Urinary bladder (tissue), 3 donors: ENCODE measurements at regions not wholly inside any gene's neighbourhood (a gene's known extent, or its start where the extent isn't known, plus 50 kb on each side); places are given as distances from the start of the nearest gene placed in this dataset.

Experiments used
- DNase-seq: peaks from one replicate; pipeline ENCODE4 v3.0.0-alpha.2; 2015; ENCODE audit errors: extremely low spot score
- H3K27ac ChIP-seq: one replicate; pipeline ENCODE4 v1.5.1; 2013; ENCODE audit warnings: low read depth, mild to moderate bottlenecking, moderate library complexity
- H3K36me3 ChIP-seq: one replicate; pipeline ENCODE4 v1.6.1; 2013; ENCODE audit warnings: mild to moderate bottlenecking, moderate library complexity; ENCODE audit not compliant: insufficient read depth
- H3K4me1 ChIP-seq: one replicate; pipeline ENCODE4 v1.6.1; 2013; ENCODE audit warnings: mild to moderate bottlenecking, moderate library complexity; ENCODE audit not compliant: insufficient read depth
- H3K4me3 ChIP-seq: one replicate; pipeline ENCODE4 v1.5.1; 2013; ENCODE audit warnings: low read depth, low read length
- WGBS: extraction: QIAGEN DNeasy Blood & Tissue Kit; methylation state at CpG from one replicate; pipeline ENCODE4 v1.1.7; 2013; 5-methylcytosine and 5-hydroxymethylcytosine counted together
- donor health status: healthy with polysubstance abuse.
- donor health status: healthy.

DNA sequence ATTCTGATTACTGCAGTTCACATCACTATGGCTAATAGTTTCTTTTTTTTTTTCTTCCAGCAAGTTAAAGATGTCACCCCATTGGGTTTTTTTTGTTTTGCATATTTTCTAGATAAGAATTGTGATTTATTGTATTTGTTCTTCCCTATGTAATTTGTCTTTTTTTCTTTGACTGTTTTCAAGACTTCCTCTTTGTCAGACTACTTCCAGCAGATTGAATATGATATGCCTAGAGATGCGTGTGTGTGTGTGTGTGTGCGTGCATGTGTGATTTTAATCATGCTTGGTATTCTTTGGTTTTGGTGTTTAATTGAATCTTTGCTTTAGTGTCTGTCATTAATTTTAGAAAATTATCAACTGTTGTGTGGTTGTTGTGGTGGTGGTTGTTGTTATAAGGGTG is 166.7 kb upstream of the SLC39A10 start:
- Histone ChIP-seq H3K36me3 (no peaks in the 10 kb centered on the region), H3K4me1 (no peaks in the 10 kb centered on the region), H3K4me3 (no peak overlapping the region), H3K27ac (no peak overlapping the region)
- DNase-seq = no peak
- WGBS = 88% methylated on average over 2 of the region's 2 CpGs

DNA sequence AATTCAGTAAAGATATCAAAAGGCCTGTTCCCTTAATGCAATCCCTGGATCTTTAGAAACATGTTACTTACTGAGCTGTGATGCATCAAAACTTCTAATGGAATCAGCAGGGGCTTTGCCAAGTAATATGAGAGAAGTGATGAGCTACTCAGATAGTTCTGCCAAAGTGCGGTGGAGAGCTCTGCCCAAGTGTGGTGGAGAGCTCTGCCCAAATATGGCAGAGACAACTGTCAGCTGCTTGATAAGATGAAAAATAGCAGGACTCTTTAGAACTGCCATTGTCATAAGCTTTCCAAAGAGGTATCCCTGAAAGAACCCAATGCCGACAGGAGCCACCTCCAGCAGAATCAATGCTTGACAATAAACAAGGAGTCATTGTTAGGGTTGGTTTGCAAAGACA is 167.9 kb upstream of the SLC39A10 start:
- DNase-seq = no peak

DNA sequence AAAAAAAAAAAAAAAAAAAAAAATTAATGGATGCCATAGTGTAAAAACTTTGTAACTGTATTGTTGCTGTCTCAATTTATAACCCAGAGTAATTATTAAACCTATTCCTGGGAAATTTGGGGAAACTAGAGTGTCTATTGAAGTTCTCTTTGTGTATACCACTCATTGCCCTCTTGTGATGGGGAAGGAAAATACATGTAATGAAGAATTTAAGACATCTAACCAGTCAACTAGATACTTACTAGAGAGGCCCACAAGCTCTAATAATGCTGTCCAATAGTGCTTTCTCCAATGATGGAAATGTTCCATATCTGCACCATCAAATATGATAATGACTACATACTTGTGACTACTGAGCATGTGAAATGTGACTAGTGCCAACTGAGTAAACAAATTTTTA is 168.5 kb upstream of the SLC39A10 start:
- Histone ChIP-seq H3K4me1 (no peaks in the 10 kb centered on the region), H3K27ac (no peak overlapping the region), H3K4me3 (no peak overlapping the region), H3K36me3 (no peaks in the 10 kb centered on the region)
- no peak for DNase-seq

More for the DNA sequence above, 167.9 kb upstream of the SLC39A10 start:
- Histone ChIP-seq H3K27ac (no peak overlapping the region), H3K4me3 (no peak overlapping the region), H3K36me3 (no peaks in the 10 kb centered on the region), H3K4me1 (no peaks in the 10 kb centered on the region)
- 69% methylated on average over 2 of the region's 2 CpGs for WGBS

DNA sequence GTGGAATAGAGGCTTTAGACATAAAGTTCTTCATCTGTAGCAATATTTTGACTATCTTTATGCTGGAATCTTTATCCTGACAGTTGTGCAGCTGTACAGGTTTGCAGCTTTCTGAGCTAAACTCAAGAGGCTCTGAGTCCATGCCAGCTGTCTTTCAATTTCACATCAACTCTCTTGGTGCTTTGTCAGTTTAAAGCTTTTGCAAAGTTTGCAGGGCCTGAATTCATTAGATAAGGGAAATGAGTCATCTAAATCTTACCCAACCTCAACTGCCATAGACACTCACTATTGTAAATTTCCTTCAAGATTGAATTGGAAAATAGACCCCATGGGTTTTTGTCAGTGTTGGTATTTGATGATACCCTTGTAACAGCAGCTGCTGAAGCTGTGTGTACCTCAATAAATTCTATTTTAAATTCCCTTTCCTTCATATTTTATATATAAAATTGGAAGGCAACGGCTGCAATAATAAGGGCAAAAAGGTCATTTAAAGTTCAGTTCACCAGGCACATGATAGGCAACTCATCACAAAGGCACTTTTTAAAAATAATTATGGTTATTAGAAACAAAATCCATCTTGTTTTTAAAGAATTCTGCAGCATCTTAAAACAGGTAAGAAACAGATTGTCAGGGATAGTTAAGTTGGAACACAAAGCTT is 169.9 kb upstream of the SLC39A10 start:
- H3K4me3 ChIP-seq = no peak overlapping the region
- DNase-seq = no peak
- H3K36me3 ChIP-seq = no peaks in the 10 kb centered on the region
- no peak overlapping the region for H3K27ac ChIP-seq
- WGBS = 45% methylated on average over 1 of the region's 1 CpG
- no peaks in the 10 kb centered on the region for H3K4me1 ChIP-seq

DNA sequence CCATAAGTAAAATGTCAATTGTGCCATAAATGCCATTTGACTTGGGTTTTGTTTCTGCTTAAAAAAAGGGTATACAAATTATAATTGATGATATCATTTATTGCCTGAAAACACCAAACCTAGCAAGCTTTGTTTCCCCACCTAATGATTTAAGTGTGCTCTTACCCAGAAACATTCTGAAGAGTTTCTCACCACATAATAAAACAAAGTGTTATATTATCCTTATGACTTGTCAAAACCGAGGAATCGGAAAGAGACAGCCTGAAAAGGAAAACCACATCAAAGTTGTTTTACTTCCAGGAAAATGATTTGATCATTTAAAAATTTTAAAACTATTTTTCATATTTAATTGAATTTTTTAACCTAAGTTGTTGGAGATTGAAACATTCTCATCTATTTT is 170.5 kb upstream of the SLC39A10 start:
- Histone ChIP-seq H3K4me3 (no peak overlapping the region), H3K4me1 (no peaks in the 10 kb centered on the region), H3K27ac (no peak overlapping the region), H3K36me3 (no peaks in the 10 kb centered on the region)
- no peak for DNase-seq
- WGBS = 62% methylated on average over 2 of the region's 2 CpGs

DNA sequence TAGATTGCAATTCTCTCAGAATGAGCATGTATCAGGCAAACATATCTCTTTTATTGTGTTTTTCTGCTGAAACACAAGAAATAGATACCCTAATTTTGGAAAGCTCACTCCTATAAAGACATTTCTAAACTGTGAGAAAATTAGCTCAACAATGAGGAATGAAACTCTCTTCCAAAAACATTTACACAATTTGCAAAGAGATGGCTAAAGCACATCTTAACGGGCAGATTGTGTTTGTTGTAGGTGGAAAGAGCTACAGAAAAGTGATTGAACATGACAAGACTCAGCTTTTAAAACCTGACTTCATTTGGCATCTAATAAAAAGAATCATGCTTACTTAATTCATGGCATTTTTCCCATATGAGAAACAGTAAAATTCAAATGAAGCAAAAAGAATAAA is 175.0 kb upstream of the SLC39A10 start:
- Histone ChIP-seq H3K4me1 (no peaks in the 10 kb centered on the region), H3K36me3 (no peaks in the 10 kb centered on the region), H3K27ac (no peak overlapping the region), H3K4me3 (no peak overlapping the region)
- no peak for DNase-seq
- WGBS = 26% methylated on average over 1 of the region's 1 CpG

DNA sequence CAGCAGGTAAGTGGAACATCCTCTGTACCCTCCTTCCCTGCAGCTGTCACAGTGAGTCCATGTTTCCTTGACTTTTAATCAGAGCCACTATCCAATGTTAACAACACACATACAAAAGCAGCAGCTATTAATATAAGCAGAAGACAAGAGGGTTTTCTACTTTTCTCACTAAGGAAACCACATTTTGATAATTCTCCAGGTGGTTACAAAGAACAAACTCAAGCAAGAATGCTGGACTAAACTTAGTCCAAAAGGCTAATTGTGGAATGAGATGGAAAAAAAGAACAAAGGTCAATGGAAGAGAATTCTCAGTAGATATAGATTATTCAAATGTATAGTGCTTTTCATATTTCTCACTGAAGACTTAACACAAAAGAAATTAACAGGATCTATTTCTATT is 176.9 kb upstream of the SLC39A10 start:
- Histone ChIP-seq H3K36me3 (no peaks in the 10 kb centered on the region), H3K4me3 (no peak overlapping the region), H3K27ac (no peak overlapping the region), H3K4me1 (no peaks in the 10 kb centered on the region)
- DNase-seq = no peak

DNA sequence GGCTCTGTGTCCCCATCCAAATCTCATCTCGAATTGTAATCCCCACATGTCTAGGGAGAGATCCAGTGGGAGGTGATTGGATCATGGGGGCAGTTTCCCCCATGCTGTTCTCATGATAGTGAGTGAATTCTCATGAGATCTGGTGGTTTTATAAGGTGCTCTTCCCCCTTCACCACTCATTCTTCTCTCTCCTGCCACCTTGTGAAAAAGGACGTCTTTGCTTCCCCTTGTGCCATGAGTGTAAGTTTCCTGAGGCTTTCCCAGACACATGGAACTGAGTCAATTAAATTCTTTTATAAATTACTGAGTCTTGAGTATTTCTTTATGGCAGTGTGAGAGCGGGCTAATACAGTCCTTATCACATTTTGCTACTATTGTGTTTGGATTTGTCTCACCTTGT is 177.6 kb upstream of the SLC39A10 start:
- H3K4me1 ChIP-seq = no peaks in the 10 kb centered on the region
- no peak overlapping the region for H3K4me3 ChIP-seq
- H3K36me3 ChIP-seq = no peaks in the 10 kb centered on the region
- H3K27ac ChIP-seq = no peak overlapping the region
- WGBS = 80% methylated on average over 3 of the region's 3 CpGs
- DNase-seq = no peak

DNA sequence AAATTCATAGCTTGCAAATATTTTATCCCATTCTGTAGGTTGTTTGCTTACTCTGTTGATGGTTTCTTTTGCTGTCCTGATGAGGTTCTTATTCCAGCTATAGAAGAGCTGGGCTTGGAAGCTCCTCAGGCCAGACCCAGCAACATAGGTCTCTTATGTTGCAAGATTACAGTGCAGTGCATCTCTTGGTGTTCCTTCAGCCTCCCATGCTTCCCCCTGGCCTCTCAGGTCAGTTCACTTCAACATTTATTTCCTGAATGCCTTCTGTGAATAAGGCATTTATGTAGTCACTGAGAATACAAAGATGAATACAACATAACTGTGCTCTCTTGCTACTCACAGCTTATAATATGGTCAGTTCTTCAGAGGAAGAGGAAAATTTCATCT is 179.0 kb upstream of the SLC39A10 start:
- Histone ChIP-seq H3K36me3 (no peaks in the 10 kb centered on the region), H3K27ac (no peak overlapping the region), H3K4me3 (no peak overlapping the region), H3K4me1 (no peaks in the 10 kb centered on the region)
- DNase-seq = no peak

DNA sequence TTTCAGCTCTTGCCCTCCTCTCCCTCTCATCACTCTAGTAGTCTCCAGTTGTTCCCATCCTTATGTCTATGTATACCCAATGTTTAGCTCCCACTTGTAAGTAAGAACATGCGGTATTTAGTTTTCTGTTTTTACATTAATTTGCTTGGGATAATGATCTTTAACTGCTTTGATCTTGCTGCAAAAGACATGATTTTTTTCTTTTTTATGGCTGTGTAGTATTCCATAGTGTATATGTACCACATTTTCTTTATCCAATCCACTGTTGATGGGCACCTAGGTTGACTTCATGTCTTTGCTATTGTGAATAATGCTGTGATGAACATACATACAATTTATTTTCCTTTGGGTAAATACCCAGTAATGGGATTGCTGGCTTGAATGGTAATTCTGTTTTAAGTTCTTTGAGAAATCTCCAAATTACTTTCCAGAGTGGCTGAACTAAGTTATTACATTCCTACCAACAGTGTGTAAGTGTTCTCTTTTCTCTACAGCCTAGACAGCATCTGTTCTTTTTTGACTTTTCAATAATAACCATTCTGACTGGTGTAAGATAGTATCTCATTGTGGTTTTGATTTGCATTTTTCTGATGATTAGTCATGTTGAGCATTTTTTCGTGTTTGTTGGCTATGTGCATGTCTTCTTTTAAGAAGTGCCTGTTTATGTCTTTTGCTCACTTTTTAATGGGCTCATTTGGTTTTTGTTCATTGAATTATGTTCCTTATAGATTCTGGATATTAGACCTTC is 179.6 kb upstream of the SLC39A10 start:
- Histone ChIP-seq H3K4me1 (no peaks in the 10 kb centered on the region), H3K27ac (no peak overlapping the region), H3K36me3 (no peaks in the 10 kb centered on the region), H3K4me3 (no peak overlapping the region)
- DNase-seq = no peak
- 74% methylated on average over 2 of the region's 2 CpGs for WGBS

DNA sequence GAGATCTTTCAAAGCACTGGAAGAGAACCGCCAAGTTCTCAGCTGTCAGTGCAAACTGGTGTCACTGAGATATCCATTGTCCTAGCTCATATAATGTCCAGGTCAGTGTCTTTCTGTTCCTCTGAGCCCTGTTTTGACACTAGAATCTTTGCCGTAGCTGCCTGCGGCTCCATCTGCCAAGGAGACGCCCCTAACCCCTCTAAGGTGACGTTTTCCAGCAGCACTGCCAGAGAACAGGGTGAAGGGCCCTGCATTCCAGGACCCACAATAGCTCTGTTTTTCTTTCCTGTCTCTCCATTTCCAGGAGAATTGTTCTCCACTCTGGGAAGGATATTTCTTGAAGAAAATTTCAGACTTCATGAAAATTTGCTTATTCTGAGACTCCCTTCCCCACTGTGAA is 181.7 kb upstream of the SLC39A10 start:
- H3K4me3 ChIP-seq = no peak overlapping the region
- no peaks in the 10 kb centered on the region for H3K4me1 ChIP-seq
- no peak overlapping the region for H3K27ac ChIP-seq
- no peak for DNase-seq
- no peaks in the 10 kb centered on the region for H3K36me3 ChIP-seq
- WGBS = 43% methylated on average over 5 of the region's 5 CpGs

DNA sequence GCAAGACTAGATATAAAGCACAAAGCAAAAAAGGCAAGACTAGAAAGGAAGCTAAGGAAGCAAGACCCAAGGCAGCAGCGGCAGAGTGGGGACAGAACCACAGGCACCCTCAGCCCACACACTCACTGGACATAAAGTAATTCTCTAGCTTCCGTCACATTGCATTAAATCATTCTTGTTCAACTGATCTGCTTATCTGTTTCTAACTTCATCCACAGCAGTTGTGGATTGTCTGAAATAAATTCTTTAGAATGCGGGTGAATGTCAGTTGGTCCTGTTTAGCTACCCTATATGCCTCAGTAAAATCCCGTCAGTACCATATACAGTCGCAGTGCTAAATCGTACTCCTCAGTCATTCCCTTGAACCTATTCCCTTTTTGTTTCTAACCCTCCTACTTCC is 183.2 kb upstream of the SLC39A10 start:
- Histone ChIP-seq H3K4me1 (no peaks in the 10 kb centered on the region), H3K36me3 (no peaks in the 10 kb centered on the region), H3K27ac (no peak overlapping the region), H3K4me3 (no peak overlapping the region)
- DNase-seq = no peak
- WGBS = 87% methylated on average over 6 of the region's 6 CpGs

DNA sequence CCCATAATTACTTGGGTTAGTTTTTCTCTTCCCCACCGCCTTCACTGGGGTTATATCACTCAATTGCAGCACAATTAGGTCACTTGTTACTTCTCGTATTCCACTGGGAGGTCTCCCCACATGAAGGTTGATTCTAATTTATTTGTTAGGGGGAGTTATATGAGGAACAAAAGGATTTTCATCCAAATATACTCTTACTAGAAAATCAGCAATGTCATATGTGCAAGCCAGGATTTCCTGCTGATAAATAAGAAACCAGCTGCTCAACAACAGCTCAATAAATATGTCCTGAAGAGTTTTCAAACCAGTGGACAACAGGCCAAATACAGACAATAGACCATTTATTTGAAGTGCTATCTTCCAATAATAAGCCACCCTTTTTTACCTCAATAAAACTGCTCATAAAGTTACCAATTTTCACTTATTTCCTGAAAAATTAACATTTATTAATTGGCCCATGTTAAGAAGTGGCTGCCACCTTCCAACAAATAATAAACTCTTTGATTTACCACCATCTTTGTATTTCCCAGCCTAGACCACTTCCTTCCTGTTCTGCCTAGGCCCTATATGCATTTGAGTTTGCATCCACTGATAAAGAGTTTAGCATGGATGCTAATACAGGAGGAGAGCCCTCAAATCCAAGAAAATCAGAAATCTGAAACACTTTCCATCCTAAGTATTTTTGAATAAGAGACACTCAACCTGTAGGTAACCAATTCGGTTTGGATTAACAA is 184.4 kb upstream of the SLC39A10 start:
- no peaks in the 10 kb centered on the region for H3K4me1 ChIP-seq

DNA sequence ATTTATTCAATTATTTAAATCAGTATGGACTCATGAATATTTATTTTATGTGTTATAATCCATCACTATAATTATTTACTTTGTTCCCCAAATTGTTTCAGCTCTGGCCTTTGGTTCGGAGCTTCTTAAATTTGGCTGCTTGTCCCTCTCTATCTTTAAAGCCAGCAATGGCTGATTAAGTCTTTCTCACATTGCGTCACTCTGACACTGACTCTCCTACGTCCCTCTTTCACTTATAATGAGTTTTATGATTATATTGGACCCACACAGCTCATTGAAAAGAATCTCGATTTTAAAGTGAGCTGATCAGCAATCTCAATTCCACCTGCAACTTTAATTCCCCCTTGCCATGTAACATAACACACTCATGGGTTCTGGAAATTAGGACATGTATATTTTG is 185.2 kb upstream of the SLC39A10 start:
- WGBS = 86% methylated on average over 4 of the region's 4 CpGs
- Histone ChIP-seq H3K4me1 (no peaks in the 10 kb centered on the region), H3K27ac (no peak overlapping the region), H3K36me3 (no peaks in the 10 kb centered on the region), H3K4me3 (no peak overlapping the region)
- no peak for DNase-seq

More for the DNA sequence above, 184.4 kb upstream of the SLC39A10 start:
- no peak for DNase-seq
- Histone ChIP-seq H3K4me3 (no peak overlapping the region), H3K36me3 (no peaks in the 10 kb centered on the region), H3K27ac (no peak overlapping the region)
- WGBS = 62% methylated on average over 3 of the region's 3 CpGs
